ENCODE measurements at regions not wholly inside any gene's neighbourhood (a gene's known extent, or its start where the extent isn't known, plus 50 kb on each side); places are given as distances from the start of the nearest gene placed in this dataset.

DNA sequence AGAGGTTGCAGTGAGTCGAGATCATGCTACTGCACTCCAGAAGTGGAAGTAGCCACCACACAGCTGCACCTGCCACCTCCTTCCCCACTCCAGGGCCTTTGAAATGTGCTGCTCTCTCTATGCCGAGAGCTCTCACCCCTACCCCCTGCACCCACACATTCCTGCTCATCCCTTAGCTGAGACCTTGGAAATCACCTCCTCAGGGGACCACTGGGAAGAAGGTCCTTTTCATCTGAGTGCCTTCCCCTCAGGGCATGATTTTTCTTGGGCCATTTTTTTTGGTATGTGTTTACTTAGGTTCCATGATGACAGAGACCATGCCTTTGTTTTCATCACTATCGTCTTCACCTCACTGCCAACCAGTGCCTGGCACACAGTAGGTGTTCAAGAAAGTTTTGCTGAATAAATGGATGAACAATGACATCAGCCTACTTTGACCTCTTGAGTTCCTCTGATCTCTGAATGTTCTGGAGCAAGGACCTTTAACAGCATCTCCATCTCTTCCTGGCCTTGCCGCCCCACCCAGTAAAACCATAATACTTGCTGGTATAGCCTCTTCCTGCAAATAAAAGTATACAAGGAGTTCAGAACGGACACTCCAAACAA is 166.6 kb upstream of the KLF14 start:
- Histone ChIP-seq H3K4me2 (ENCODE audit: low read length) (peak overlapping the region; percentile 63), H3K27me3 (ENCODE audit: insufficient read depth, low read length) (no peaks in the 10 kb centered on the region), H3K9me2 (ENCODE audit: insufficient read depth) (no peaks in the 10 kb centered on the region), H2AFZ (ENCODE audit: low read depth, low read length, poor library complexity, severe bottlenecking) (no peak overlapping the region), H3K9ac (ENCODE audit: low read length) (peak overlapping the region; percentile 69), H3K4me1 (ENCODE audit: control insufficient read depth in 1 of 2, insufficient read depth in 2 of 2, low read length in 2 of 2) (peaks cover 96 to 100% of the 10 kb centered on the region in 2 experiments), H3K9me3 (ENCODE audit: control insufficient read depth in 1 of 2, insufficient read depth in 1 of 2, low read depth in 1 of 2, low read length in 2 of 2) (no peaks in the 10 kb centered on the region), H3K36me3 (ENCODE audit: control insufficient read depth in 1 of 2, insufficient read depth in 2 of 2, low read length in 2 of 2) (peaks cover 0 to 65% of the 10 kb centered on the region in 2 experiments; a peak in 2 of 4 replicates), H3K79me2 (ENCODE audit: insufficient read depth, low read length) (peaks cover 99% of the 10 kb centered on the region), H3K4me3 (replicated peaks in 1 of 2; ENCODE audit: low read depth in 1 of 2, low read length in 2 of 2) (no peak overlapping the region), H4K20me1 (ENCODE audit: insufficient read depth) (no peaks in the 10 kb centered on the region), H3K27ac (ENCODE audit: low read depth, low read length) (peak overlapping the region; percentile 99)
- CTCF ChIA-PET: no interaction called here
- TF ChIP-seq EZH2 (IDR thresholded peaks at IDR 0.05) (no peak), CEBPB (IDR thresholded peaks at IDR 0.05; ENCODE audit: low read depth) (no peak), ATF3 (IDR thresholded peaks at IDR 0.05) (no peak), POLR2AphosphoS5 (IDR thresholded peaks at IDR 0.05; ENCODE audit: low read depth, low read length) (peak; percentile 71; the same call in 1 of the 2 replicates), POLR2A (IDR thresholded peaks at IDR 0.05; ENCODE audit: borderline replicate concordance, extremely low read depth, insufficient read depth, insufficient read length) (peak; percentile 47), ELF1 (IDR thresholded peaks at IDR 0.05; ENCODE audit: borderline replicate concordance, low read depth) (no peak), TCF7L2 (IDR thresholded peaks at IDR 0.05; ENCODE audit: borderline replicate concordance, extremely low read depth, insufficient read depth, insufficient read length) (peak; percentile 8), ZBTB33 (IDR thresholded peaks at IDR 0.05; ENCODE audit: extremely low read depth, insufficient replicate concordance, low read length) (no peak), SRF (IDR thresholded peaks at IDR 0.05; ENCODE audit: low read depth) (no peak)
- TF ChIP-seq, protein P1, sequence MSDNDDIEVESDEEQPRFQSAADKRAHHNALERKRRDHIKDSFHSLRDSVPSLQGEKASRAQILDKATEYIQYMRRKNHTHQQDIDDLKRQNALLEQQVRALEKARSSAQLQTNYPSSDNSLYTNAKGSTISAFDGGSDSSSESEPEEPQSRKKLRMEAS (IDR thresholded peaks at IDR 0.05): no peak
- no peak for DNase-seq (ENCODE audit: low read depth, low spot score)
- TSS peak; percentile 55 for BruUV-seq (replicated peaks)
- POLR2A ChIA-PET: interaction anchor here (1.0 to 13.2 kb wide), 2 partner anchors 8 to 60 kb away, joined by 3 to 227 read pairs; no protein-coding TSS in a partner anchor
- RAD21 ChIA-PET (ENCODE audit: low non-redundant PET in 1 of 2, low total read pairs in 2 of 2, uncharacterized antibody in 2 of 2, unreplicated experiment in 2 of 2): no interaction called here
- intact Hi-C loops (cut with micrococcal nuclease): loop anchor here (5.0 kb wide), 2 partner anchors 97 to 287 kb away; no protein-coding TSS in a partner anchor
- ATAC-seq: no peak
